GM19240 (cell line): ENCODE measurements at regions not wholly inside any gene's neighbourhood (a gene's known extent, or its start where the extent isn't known, plus 50 kb on each side); places are given as distances from the start of the nearest gene placed in this dataset.
"Not testable (repeated sequence)": the region's sequence is repeated elsewhere in the genome, so short reads cannot be mapped to it uniquely, and the experiment has no call there.

Experiments used
- DNase-seq: peaks from one replicate; pipeline ENCODE4 v3.0.0; 2011; ENCODE audit warnings: low spot score; ENCODE audit not compliant: insufficient read length

- DNase-seq: not testable (repeated sequence)
Measured at GRCh38 chr2:193412368-193412767, 1217.6 kb upstream of the TMEFF2 start.

GRCh38 chr2:193409951-193410350, 1215.2 kb upstream of the TMEFF2 start:
- no peak for DNase-seq

- DNase-seq: no peak
Measured at GRCh38 chr2:193382583-193382982, 1187.8 kb upstream of the TMEFF2 start.

GRCh38 chr2:193377789-193378188, 1183.1 kb upstream of the TMEFF2 start:
- no peak for DNase-seq

GRCh38 chr2:193373120-193373519, 1178.4 kb upstream of the TMEFF2 start:
- no peak for DNase-seq

GRCh38 chr2:193371200-193371599, 1176.5 kb upstream of the TMEFF2 start:
- no peak for DNase-seq

GRCh38 chr2:193368615-193369014, 1173.9 kb upstream of the TMEFF2 start:
- no peak for DNase-seq

- DNase-seq: no peak
Measured at GRCh38 chr2:193357508-193357907, 1162.8 kb upstream of the TMEFF2 start.

- not testable (repeated sequence) for DNase-seq
Measured at GRCh38 chr2:193352665-193353242, 1158.0 kb upstream of the TMEFF2 start.

- DNase-seq: no peak
Measured at GRCh38 chr2:193350509-193350908, 1155.8 kb upstream of the TMEFF2 start.

GRCh38 chr2:193349642-193350041, 1154.9 kb upstream of the TMEFF2 start:
- no peak for DNase-seq

GRCh38 chr2:193348055-193348454, 1153.3 kb upstream of the TMEFF2 start:
- DNase-seq: no peak

GRCh38 chr2:193336781-193337180, 1142.0 kb upstream of the TMEFF2 start:
- DNase-seq: no peak

GRCh38 chr2:193334401-193334800, 1139.7 kb upstream of the TMEFF2 start:
- no peak for DNase-seq

GRCh38 chr2:193333539-193333938, 1138.8 kb upstream of the TMEFF2 start:
- no peak for DNase-seq

GRCh38 chr2:193332941-193333340, 1138.2 kb upstream of the TMEFF2 start:
- no peak for DNase-seq

GRCh38 chr2:193331676-193332075, 1136.9 kb upstream of the TMEFF2 start:
- DNase-seq: no peak

GRCh38 chr2:193326296-193326695, 1131.6 kb upstream of the TMEFF2 start:
- no peak for DNase-seq

GRCh38 chr2:193315428-193316091, 1120.8 kb upstream of the TMEFF2 start:
- no peak for DNase-seq

- DNase-seq: no peak
Measured at GRCh38 chr2:193303464-193303863, 1108.7 kb upstream of the TMEFF2 start.

GRCh38 chr2:193294371-193294770, 1099.6 kb upstream of the TMEFF2 start:
- DNase-seq: no peak

GRCh38 chr2:193279361-193279760, 1084.6 kb upstream of the TMEFF2 start:
- no peak for DNase-seq

- DNase-seq: no peak
Measured at GRCh38 chr2:193276988-193277387, 1082.3 kb upstream of the TMEFF2 start.
